Immature natural killer cell (primary cell): ENCODE measurements at regions not wholly inside any gene's neighbourhood (a gene's known extent, or its start where the extent isn't known, plus 50 kb on each side); places are given as distances from the start of the nearest gene placed in this dataset.

Source experiments
- DNase-seq, 3 donors: peaks; one replicate each; pipeline ENCODE4 v3.0.0; 2022; ENCODE audit warnings: mixed read lengths in 1 of 3
- H3K27ac Mint-ChIP-seq, 6 donors: one replicate each; pipeline ENCODE4 v1.8.0; 2020; ENCODE audit warnings: mixed read lengths in 6 of 6, mild to moderate bottlenecking in 5 of 6, inconsistent platforms in 4 of 6, moderate library complexity in 3 of 6
- H3K27me3 Mint-ChIP-seq, 3 donors: one replicate each; pipeline ENCODE4 v1.8.0; 2020 to 2021; ENCODE audit warnings: low read depth in 3 of 3, mild to moderate bottlenecking in 3 of 3, mixed read lengths in 3 of 3, moderate library complexity in 3 of 3, inconsistent platforms in 1 of 3
- H3K36me3 Mint-ChIP-seq, 3 donors: one replicate each; pipeline ENCODE4 v1.8.0; 2020; ENCODE audit warnings: mixed read lengths in 3 of 3, inconsistent platforms in 2 of 3, mild to moderate bottlenecking in 2 of 3
- H3K4me1 Mint-ChIP-seq, 2 donors: one replicate each; pipeline ENCODE4 v1.8.0; 2020; ENCODE audit warnings: inconsistent platforms in 2 of 2, mild to moderate bottlenecking in 2 of 2, mixed read lengths in 2 of 2, moderate library complexity in 1 of 2
- H3K4me3 Mint-ChIP-seq, 5 donors: one replicate each; pipeline ENCODE4 v1.8.0; 2020; ENCODE audit warnings: mild to moderate bottlenecking in 5 of 5, mixed read lengths in 5 of 5, inconsistent platforms in 3 of 5, moderate library complexity in 3 of 5
- H3K9me3 Mint-ChIP-seq, 6 donors: one replicate each; pipeline ENCODE4 v1.8.0; 2020; ENCODE audit warnings: mild to moderate bottlenecking in 6 of 6, mixed read lengths in 6 of 6, inconsistent platforms in 4 of 6, moderate library complexity in 3 of 6

GRCh38 chr10:52918714-52919305 lies 146.2 kb upstream of the MBL2 start:
- H3K27ac Mint-ChIP-seq: no peak overlapping the region
- H3K4me3 Mint-ChIP-seq: no peak overlapping the region
- DNase-seq: no peak
- H3K27me3 Mint-ChIP-seq: peaks cover 0 to 5% (median 0%) of the 10 kb centered on the region in 3 donors
- no peaks in the 10 kb centered on the region for H3K4me1 Mint-ChIP-seq
- no peaks in the 10 kb centered on the region for H3K36me3 Mint-ChIP-seq
- peaks cover 0 to 16% (median 10%) of the 10 kb centered on the region in 6 donors for H3K9me3 Mint-ChIP-seq

DNA sequence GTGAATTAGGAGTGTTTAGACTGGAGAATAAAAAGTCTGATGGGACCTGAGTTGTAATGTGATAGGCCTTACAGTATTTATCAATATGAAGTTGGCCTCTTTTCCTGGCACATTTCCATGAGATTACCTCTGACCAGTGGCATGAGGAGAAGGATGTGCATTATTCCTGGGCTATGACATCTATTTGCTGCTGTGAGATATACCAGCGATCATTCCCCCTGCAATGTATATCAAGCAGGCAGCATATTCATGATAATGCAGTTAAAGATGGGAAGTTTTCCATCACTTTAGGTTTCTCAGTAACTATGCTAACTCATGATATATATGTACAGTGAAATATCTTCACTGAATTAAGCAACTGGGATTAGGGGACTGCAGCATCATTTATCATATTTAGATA lies 142.8 kb upstream of the MBL2 start:
- H3K36me3 Mint-ChIP-seq: no peaks in the 10 kb centered on the region
- H3K4me3 Mint-ChIP-seq: no peak overlapping the region
- peaks cover 0 to 9% (median 5%) of the 10 kb centered on the region in 6 donors for H3K9me3 Mint-ChIP-seq
- H3K27me3 Mint-ChIP-seq: peaks cover 0 to 2% (median 0%) of the 10 kb centered on the region in 3 donors
- H3K27ac Mint-ChIP-seq: no peak overlapping the region
- DNase-seq: no peak
- H3K4me1 Mint-ChIP-seq: no peaks in the 10 kb centered on the region

DNA sequence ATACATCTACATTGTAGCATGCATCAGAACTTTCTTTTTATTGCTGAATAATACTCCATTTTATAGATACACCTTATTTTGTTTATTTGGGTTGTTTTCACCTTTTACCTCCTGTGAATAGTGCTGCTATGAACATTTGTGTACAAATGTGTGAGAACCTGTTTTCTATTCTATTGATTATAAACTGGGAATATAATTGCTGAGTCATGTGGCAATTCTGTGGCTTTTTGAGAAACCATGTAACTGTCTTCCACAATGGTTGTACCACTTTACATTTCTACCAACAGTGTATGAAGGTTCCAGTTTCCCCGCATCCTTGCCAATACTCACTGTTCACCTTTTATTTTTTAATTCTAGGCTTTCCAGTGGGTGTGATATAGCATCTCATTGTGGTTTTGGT lies 138.6 kb upstream of the MBL2 start:
- Mint-ChIP-seq H3K9me3 (peaks cover 0 to 17% (median 6%) of the 10 kb centered on the region in 6 donors), H3K4me1 (no peaks in the 10 kb centered on the region), H3K4me3 (no peak overlapping the region), H3K27me3 (no peaks in the 10 kb centered on the region), H3K27ac (no peak overlapping the region), H3K36me3 (no peaks in the 10 kb centered on the region)
- no peak for DNase-seq

DNA sequence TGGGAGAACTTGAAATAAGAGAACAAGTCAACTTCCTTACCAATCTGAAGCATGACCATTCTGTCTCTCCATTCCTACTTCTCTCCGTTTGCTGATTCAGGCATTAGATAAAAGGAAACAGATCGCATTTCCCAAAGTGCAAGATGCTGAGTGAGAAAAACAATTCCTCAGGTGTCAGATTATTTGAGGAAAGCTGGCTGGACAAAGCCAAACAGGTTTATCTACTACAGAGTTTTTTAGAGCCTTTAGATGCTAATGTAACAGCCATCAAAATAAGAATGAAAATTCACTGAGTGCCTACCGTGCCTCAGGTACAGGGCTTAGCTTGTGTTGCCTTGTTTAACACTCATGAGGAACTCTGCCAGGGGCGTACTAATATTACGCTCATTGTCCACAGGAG lies 135.9 kb upstream of the MBL2 start:
- no peak overlapping the region for H3K4me3 Mint-ChIP-seq
- H3K27me3 Mint-ChIP-seq: no peaks in the 10 kb centered on the region

DNA sequence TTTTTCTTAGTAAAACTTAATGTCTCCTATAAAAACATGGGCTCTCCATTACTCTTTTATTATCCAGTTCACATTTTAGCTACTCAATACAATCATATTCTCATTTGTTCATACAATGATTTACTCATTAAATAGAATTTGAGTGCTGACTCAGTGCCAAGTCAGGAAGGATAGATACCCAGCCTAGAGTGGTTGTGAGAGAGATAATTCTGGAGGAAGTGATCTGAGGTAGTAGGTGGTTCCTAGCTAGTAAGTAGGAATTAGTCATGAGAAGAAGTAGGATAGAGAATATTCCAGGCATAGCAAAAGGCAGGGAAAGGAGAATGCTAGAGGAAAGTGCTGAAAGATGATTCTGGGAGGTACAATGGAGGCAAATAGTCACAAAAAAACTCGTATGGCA lies 133.5 kb upstream of the MBL2 start:
- no peak overlapping the region for H3K27ac Mint-ChIP-seq
- no peak overlapping the region for H3K4me3 Mint-ChIP-seq
- H3K36me3 Mint-ChIP-seq: no peaks in the 10 kb centered on the region
- H3K9me3 Mint-ChIP-seq: peaks cover 0 to 23% (median 6%) of the 10 kb centered on the region in 6 donors
- H3K4me1 Mint-ChIP-seq: no peaks in the 10 kb centered on the region
- DNase-seq: no peak
- H3K27me3 Mint-ChIP-seq: no peaks in the 10 kb centered on the region

More for the DNA sequence above, 135.9 kb upstream of the MBL2 start:
- H3K27ac Mint-ChIP-seq: no peak overlapping the region
- H3K36me3 Mint-ChIP-seq: no peaks in the 10 kb centered on the region
- no peaks in the 10 kb centered on the region for H3K4me1 Mint-ChIP-seq
- DNase-seq: no peak
- H3K9me3 Mint-ChIP-seq: peaks cover 0 to 15% (median 5%) of the 10 kb centered on the region in 6 donors

DNA sequence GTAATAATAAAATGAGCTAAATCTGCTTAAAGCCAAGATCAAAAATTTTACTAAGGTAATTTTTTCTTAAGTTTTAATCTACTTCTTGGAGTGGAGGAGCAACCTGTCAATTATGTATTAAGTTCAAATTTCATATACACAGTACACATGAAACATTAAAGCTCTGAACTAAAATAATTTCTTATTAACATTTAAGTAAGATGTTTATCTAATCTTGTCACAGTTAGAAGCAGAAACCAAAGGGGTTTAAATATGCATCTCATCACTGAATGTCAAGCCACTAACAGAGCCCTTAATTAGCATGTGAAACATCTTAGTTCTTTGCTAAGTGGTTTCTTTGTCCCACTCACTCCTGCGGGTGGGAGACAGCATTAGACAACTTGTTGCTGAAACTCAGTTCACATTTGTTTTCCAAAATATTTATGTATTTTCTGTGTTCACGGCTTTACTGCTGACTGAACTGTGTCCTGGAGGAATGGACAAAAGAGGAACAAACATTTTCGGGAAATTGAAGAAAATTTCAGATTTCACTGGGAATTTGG lies 130.9 kb upstream of the MBL2 start:
- no peaks in the 10 kb centered on the region for H3K4me1 Mint-ChIP-seq

DNA sequence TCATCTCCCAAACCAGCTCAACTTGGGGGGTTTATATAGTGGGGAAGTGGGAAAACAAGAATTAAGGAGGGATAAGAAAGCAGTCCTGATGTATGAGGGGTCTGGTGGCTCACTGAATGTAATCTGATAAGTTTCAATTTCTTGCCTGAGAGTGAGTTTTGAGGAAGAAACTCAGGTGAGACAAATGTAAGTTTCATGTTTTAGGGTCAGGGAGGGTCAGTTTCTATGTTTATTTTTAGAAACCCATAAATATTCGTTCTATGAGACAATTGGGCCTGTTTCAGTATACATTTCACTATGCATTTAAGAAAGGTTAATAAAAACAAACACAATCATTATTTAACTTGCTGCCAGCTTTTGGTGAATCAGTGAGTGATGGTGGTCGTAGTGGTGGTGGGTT lies 128.0 kb upstream of the MBL2 start:
- Mint-ChIP-seq H3K36me3 (no peaks in the 10 kb centered on the region), H3K4me1 (no peaks in the 10 kb centered on the region), H3K4me3 (no peak overlapping the region)

More for the DNA sequence above, 130.9 kb upstream of the MBL2 start:
- Mint-ChIP-seq H3K36me3 (no peaks in the 10 kb centered on the region), H3K9me3 (peaks cover 0 to 25% (median 5%) of the 10 kb centered on the region in 6 donors), H3K27me3 (peaks cover 0 to 2% (median 0%) of the 10 kb centered on the region in 3 donors), H3K4me3 (no peak overlapping the region), H3K27ac (no peak overlapping the region)
- DNase-seq: no peak

DNA sequence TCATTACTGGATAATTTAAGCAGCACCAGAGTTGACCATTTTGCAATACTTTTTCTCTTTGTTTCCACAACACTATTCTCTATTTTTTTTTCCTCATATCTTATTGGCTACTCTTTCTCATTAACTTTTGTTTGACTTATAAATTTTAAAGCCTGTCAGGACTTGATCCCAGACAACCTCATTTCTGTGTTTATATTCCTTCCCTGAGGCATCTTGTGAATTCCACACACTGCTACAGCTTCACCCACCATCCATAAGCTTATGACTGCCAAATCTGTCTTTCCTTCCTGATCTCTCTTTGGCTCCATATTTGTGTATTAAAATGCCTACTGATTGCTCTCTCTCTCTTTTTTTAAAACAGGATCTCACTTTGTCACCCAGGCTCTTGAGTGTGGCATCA lies 124.6 kb upstream of the MBL2 start:
- Mint-ChIP-seq H3K27me3 (peaks cover 0 to 3% (median 2%) of the 10 kb centered on the region in 3 donors), H3K9me3 (peaks cover 0 to 46% (median 6%) of the 10 kb centered on the region in 6 donors), H3K4me1 (no peaks in the 10 kb centered on the region), H3K36me3 (no peaks in the 10 kb centered on the region), H3K4me3 (no peak overlapping the region), H3K27ac (no peak overlapping the region)
- no peak for DNase-seq

More for the DNA sequence above, 128.0 kb upstream of the MBL2 start:
- Mint-ChIP-seq H3K27me3 (peaks cover 0 to 2% (median 0%) of the 10 kb centered on the region in 3 donors), H3K9me3 (peaks cover 0 to 35% (median 7%) of the 10 kb centered on the region in 6 donors), H3K27ac (no peak overlapping the region)
- no peak for DNase-seq

DNA sequence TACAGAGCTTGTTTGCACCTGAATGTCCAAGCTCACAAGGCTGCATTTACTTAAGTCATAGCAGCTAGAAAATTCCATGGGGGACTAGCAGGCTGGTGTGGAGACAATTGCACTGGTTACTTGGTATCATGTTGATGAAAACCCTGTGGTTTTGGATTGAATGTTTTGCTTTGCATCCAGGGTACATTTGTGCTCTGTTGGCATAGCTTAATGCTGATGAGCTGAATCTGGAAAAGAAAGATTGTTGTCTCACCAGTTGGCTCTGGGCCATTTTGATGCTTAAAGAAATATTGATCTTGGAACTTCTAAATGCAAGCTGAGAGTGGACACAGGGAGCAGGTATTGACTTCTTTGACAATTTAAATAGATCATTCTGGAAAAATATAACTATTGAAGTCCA lies 122.5 kb upstream of the MBL2 start:
- DNase-seq: no peak
- H3K36me3 Mint-ChIP-seq: no peaks in the 10 kb centered on the region
- no peak overlapping the region for H3K4me3 Mint-ChIP-seq
- H3K4me1 Mint-ChIP-seq: no peaks in the 10 kb centered on the region
- peaks cover 0 to 2% (median 2%) of the 10 kb centered on the region in 3 donors for H3K27me3 Mint-ChIP-seq
- peaks cover 0 to 43% (median 8%) of the 10 kb centered on the region in 6 donors for H3K9me3 Mint-ChIP-seq
- H3K27ac Mint-ChIP-seq: no peak overlapping the region

- Mint-ChIP-seq H3K36me3 (no peaks in the 10 kb centered on the region), H3K4me1 (no peaks in the 10 kb centered on the region), H3K4me3 (no peak overlapping the region), H3K9me3 (peaks cover 0 to 35% (median 4%) of the 10 kb centered on the region in 6 donors), H3K27me3 (peaks cover 0 to 4% (median 2%) of the 10 kb centered on the region in 3 donors), H3K27ac (no peak overlapping the region)
- DNase-seq: no peak
Measured at GRCh38 chr10:52890281-52890680, 117.7 kb upstream of the MBL2 start.

DNA sequence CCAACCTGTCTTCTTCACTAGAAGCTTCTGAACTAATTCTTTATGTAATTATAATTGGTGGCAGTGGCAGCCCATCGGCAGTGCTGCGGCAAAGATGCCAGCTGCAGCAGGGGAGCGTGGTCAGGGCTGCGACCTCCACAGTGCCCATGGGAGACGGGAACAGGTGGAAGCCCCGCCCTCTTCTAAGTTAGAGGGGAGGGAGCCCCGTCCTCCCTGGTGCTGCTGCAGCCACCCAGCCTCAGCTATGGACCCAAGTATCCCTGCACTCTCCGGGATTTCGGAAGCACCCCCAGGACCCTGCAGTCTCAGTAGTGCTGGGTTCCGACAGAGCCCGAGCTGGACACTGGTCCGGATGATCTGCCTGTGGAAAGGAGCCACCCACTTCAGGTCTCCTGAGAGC lies 117.0 kb upstream of the MBL2 start:
- Mint-ChIP-seq H3K4me3 (no peak overlapping the region), H3K27ac (no peak overlapping the region), H3K4me1 (no peaks in the 10 kb centered on the region), H3K36me3 (no peaks in the 10 kb centered on the region), H3K9me3 (peaks cover 0 to 32% (median 4%) of the 10 kb centered on the region in 6 donors), H3K27me3 (peaks cover 0 to 4% (median under 1%) of the 10 kb centered on the region in 3 donors)
- no peak for DNase-seq

DNA sequence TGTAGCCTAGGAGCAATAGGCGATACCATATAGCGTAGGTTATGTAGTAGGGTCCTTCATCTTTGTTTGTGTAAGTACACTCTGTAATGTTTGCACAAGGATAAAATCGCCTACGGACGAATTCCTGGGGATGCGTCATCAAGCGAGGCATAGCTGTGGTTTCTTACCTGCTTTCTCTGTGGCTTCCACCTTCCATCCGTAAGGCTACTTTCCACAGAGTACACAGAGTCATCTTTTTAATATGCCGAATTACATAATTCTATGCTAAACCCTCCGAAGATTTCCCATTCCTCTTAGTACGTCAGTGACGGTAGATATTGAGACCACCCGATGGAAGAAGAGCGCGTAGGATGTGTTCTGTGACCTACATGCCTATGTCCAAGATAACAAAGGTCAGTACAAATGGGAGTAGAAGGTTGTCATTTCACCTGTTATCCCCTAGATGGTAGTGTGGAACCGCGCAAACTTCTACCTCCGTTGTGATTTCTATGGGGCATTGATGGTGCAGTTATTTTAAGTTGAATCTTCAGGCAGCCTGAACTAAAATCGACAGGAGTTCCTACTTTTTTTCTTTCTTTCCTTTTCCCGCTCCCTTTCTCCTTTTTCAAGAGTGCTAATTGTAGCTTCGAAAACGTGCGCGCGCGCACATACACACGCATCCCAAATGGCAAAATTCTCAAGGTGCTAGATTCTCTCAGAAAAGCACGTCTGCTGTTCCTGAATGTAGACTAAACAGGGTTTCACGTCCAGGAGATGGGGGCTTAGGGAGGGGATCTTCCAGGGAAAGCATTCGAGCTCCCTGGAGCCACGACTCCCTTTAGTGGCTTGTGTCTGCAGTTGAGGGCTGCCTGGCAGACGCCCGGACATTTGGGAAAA lies 111.7 kb upstream of the MBL2 start:
- Mint-ChIP-seq H3K4me3 (no peak overlapping the region), H3K36me3 (no peaks in the 10 kb centered on the region), H3K4me1 (no peaks in the 10 kb centered on the region), H3K9me3 (peaks cover 0 to 33% (median 2%) of the 10 kb centered on the region in 6 donors), H3K27me3 (peaks cover 0 to 3% (median 0%) of the 10 kb centered on the region in 3 donors), H3K27ac (no peak overlapping the region)
- DNase-seq: no peak

GRCh38 chr10:52879091-52879807 lies 106.7 kb upstream of the MBL2 start:
- Mint-ChIP-seq H3K4me1 (no peaks in the 10 kb centered on the region), H3K27ac (no peak overlapping the region), H3K9me3 (peaks cover 0 to 27% (median 4%) of the 10 kb centered on the region in 6 donors), H3K27me3 (peaks cover 0 to 2% (median 0%) of the 10 kb centered on the region in 3 donors), H3K36me3 (no peaks in the 10 kb centered on the region), H3K4me3 (no peak overlapping the region)
- no peak for DNase-seq
